Spleen (tissue), 11 donors: ENCODE measurements at regions not wholly inside any gene's neighbourhood (a gene's known extent, or its start where the extent isn't known, plus 50 kb on each side); places are given as distances from the start of the nearest gene placed in this dataset.

Experiments
- DNase-seq: peaks from one replicate; pipeline ENCODE4 v3.0.0-alpha.2; 2020
- H3K27ac ChIP-seq, 8 donors: fragments of 200-600 bp; sonication (generic) in 7 of 8; 1 replicate in 4 of 8; 2 replicates in 4 of 8; pipeline versions ENCODE4 v1.5.0 to v1.8.0; 2016 to 2021; ENCODE audit warnings: inconsistent platforms in 4 of 8, mild to moderate bottlenecking in 4 of 8, moderate library complexity in 1 of 8
- H3K27me3 ChIP-seq, 7 donors: fragments of 200-600 bp; sonication (generic) in 6 of 7; replicated peaks in 1 of 7; 1 replicate in 4 of 7; 2 replicates in 3 of 7; pipeline versions ENCODE4 v1.5.0 to v1.8.0; 2016 to 2021; ENCODE audit warnings: inconsistent platforms in 3 of 7, mild to moderate bottlenecking in 1 of 7
- H3K36me3 ChIP-seq, 6 donors: fragments of 200-600 bp; sonication (generic) in 5 of 6; 1 replicate in 4 of 6; 2 replicates in 2 of 6; pipeline versions ENCODE4 v1.5.0 to v1.8.0; 2016 to 2021; ENCODE audit warnings: inconsistent platforms in 2 of 6
- H3K4me1 ChIP-seq, 6 donors: fragments of 200-600 bp; sonication (generic) in 5 of 6; 1 replicate in 3 of 6; 2 replicates in 3 of 6; pipeline versions ENCODE4 v1.5.0 to v1.8.0; 2016 to 2021; ENCODE audit warnings: inconsistent platforms in 3 of 6
- H3K4me3 ChIP-seq, 8 donors: fragments of 200-600 bp; sonication (generic) in 7 of 8; 1 replicate in 4 of 8; 2 replicates in 4 of 8; pipeline versions ENCODE4 v1.5.0 to v1.8.0; 2016 to 2021; ENCODE audit warnings: inconsistent platforms in 4 of 8, mild to moderate bottlenecking in 4 of 8, moderate library complexity in 2 of 8
- H3K9me3 ChIP-seq, 8 donors: fragments of 200-600 bp; sonication (generic) in 7 of 8; 1 replicate in 4 of 8; 2 replicates in 4 of 8; pipeline versions ENCODE4 v1.5.0 to v1.8.0; 2016 to 2021; ENCODE audit warnings: inconsistent platforms in 4 of 8
- CTCF ChIP-seq, 11 experiments: fragments of 200-600 bp in 7 of 11; fragments of 450-650 bp in 4 of 11; sonication (generic) in 4 of 11; IDR thresholded peaks in 8 of 11; conservative IDR thresholded peaks in 3 of 11; 1 replicate in 7 of 11; 2 replicates in 4 of 11; pipeline versions ENCODE4 v1.4.0 to v1.8.0; 2016 to 2021; ENCODE audit warnings: antibody characterized with exemption in 11 of 11, inconsistent platforms in 4 of 11, mild to moderate bottlenecking in 1 of 11
- POLR2A ChIP-seq, 3 donors: fragments of 450-650 bp; IDR thresholded peaks; one replicate each; pipeline ENCODE4 v1.5.1; 2017; ENCODE audit warnings: antibody characterized with exemption in 3 of 3, mild to moderate bottlenecking in 1 of 3
- POLR2AphosphoS5 ChIP-seq, 3 donors: sonication (generic); formaldehyde crosslinking; IDR thresholded peaks; one replicate each; pipeline ENCODE4 v1.5.1; 2017; ENCODE audit warnings: antibody characterized with exemption in 3 of 3
- WGBS, 5 donors: extraction: QIAGEN DNeasy Blood & Tissue Kit in 3 of 5; methylation state at CpG; one replicate each; pipeline versions ENCODE4 v1.1.5 to v1.1.7; 2013 to 2018; 5-methylcytosine and 5-hydroxymethylcytosine counted together
- intact Hi-C: fragments of 100-400 bp; cut with DNase I; formaldehyde crosslinking; loops from one replicate; pipeline ENCODE4 v1.15.0; 2023; ENCODE audit warnings: low total_unique reads
- donor health status: healthy with polysubstance abuse.
- donor health status: DM: no; HTN: no; CAD: no; lungs with moderate emphysema.
- donor health status: DM: no; HTN: no; CAD: no.
- donor health status: Bipolar disorder and iron deficiency.
- donor health status: healthy.
- donor health status: DM: no; HTN: no; CAD: no.
- donor health status: DM: yes; HTN: yes; CAD: no.

GRCh38 chr1:114218361-114219171, 64.9 kb upstream of the SYT6 start:
- Histone ChIP-seq H3K27me3 (no peaks in the 10 kb centered on the region), H3K36me3 (no peaks in the 10 kb centered on the region), H3K27ac (no peak overlapping the region), H3K4me1 (peaks cover 0 to 7% (median 0%) of the 10 kb centered on the region in 6 donors), H3K9me3 (no peaks in the 10 kb centered on the region), H3K4me3 (peak overlapping the region in 1 of 8 donors; percentile 11)
- intact Hi-C loops = no loop called here
- no peak for TF ChIP-seq CTCF (IDR thresholded peaks at IDR 0.05 in 8 of 11, conservative IDR thresholded peaks at IDR 0.05 in 3 of 11)
- no peak for TF ChIP-seq POLR2AphosphoS5 (IDR thresholded peaks at IDR 0.05)
- no peak for TF ChIP-seq POLR2A (IDR thresholded peaks at IDR 0.05)
- no peak for DNase-seq
- 59 to 78% (median 68%) methylated on average over 10 of the region's 10 CpGs for WGBS, 5 donors

GRCh38 chr1:114216431-114217173, 62.9 kb upstream of the SYT6 start:
- TF ChIP-seq POLR2A (IDR thresholded peaks at IDR 0.05) (no peak), CTCF (IDR thresholded peaks at IDR 0.05 in 8 of 11, conservative IDR thresholded peaks at IDR 0.05 in 3 of 11) (no peak), POLR2AphosphoS5 (IDR thresholded peaks at IDR 0.05) (no peak)
- intact Hi-C loops = no loop called here
- WGBS, 5 donors = 72 to 88% (median 80%) methylated on average over 11 of the region's 11 CpGs

GRCh38 chr1:114215436-114215835, 61.8 kb upstream of the SYT6 start:
- H3K36me3 ChIP-seq = no peaks in the 10 kb centered on the region
- no peak for DNase-seq
- no peak for TF ChIP-seq POLR2AphosphoS5 (IDR thresholded peaks at IDR 0.05)
- TF ChIP-seq POLR2A (IDR thresholded peaks at IDR 0.05) = no peak
- TF ChIP-seq CTCF (IDR thresholded peaks at IDR 0.05 in 8 of 11, conservative IDR thresholded peaks at IDR 0.05 in 3 of 11) = no peak
- intact Hi-C loops = no loop called here
- WGBS, 5 donors = 85 to 96% (median 92%) methylated on average over 4 of the region's 4 CpGs
- H3K4me1 ChIP-seq = peaks cover 0 to 7% (median 0%) of the 10 kb centered on the region in 6 donors
- H3K9me3 ChIP-seq = no peaks in the 10 kb centered on the region
- H3K27me3 ChIP-seq = peaks cover 0 to 19% (median 0%) of the 10 kb centered on the region in 7 donors
- no peak overlapping the region for H3K27ac ChIP-seq
- no peak overlapping the region for H3K4me3 ChIP-seq

More at GRCh38 chr1:114216431-114217173, 62.9 kb upstream of the SYT6 start:
- no peak overlapping the region for H3K4me3 ChIP-seq
- peaks cover 0 to 11% (median 0%) of the 10 kb centered on the region in 7 donors for H3K27me3 ChIP-seq
- H3K36me3 ChIP-seq = no peaks in the 10 kb centered on the region
- DNase-seq = no peak
- no peaks in the 10 kb centered on the region for H3K9me3 ChIP-seq
- H3K4me1 ChIP-seq = peaks cover 0 to 7% (median 0%) of the 10 kb centered on the region in 6 donors
- no peak overlapping the region for H3K27ac ChIP-seq

- H3K9me3 ChIP-seq = no peaks in the 10 kb centered on the region
- no peak for DNase-seq
- TF ChIP-seq CTCF (IDR thresholded peaks at IDR 0.05 in 8 of 11, conservative IDR thresholded peaks at IDR 0.05 in 3 of 11) = no peak
- H3K36me3 ChIP-seq = no peaks in the 10 kb centered on the region
- 69 to 96% (median 82%) methylated on average over 1 of the region's 1 CpG for WGBS, 5 donors
- H3K4me3 ChIP-seq = no peak overlapping the region
- H3K27me3 ChIP-seq = peaks cover 0 to 33% (median 0%) of the 10 kb centered on the region in 7 donors
- intact Hi-C loops = no loop called here
- H3K27ac ChIP-seq = no peak overlapping the region
- H3K4me1 ChIP-seq = peaks cover 0 to 4% (median 0%) of the 10 kb centered on the region in 6 donors
Observed at GRCh38 chr1:114214016-114214415, 60.3 kb upstream of the SYT6 start.
